ENCODE measurements at regions not wholly inside any gene's neighbourhood (a gene's known extent, or its start where the extent isn't known, plus 50 kb on each side); places are given as distances from the start of the nearest gene placed in this dataset.

DNA sequence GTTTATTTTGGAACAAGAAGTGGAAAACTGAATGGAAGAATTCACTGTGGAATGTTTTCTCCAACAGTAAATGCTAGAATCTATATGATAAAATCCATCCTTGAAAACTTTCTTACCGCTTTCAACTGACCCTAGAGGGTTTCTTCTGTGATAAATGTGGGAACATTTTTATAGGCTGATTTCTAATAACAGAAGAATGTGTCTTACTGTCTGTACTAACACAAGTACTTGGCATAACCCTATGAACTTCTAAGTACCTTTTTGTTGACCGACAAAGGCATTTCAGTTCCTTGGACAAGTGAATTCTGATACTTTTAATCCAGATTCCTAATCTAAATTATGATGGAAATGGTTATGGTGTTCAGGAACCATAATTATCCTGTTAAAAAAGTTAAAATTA is 1109.7 kb upstream of the FLRT2 start:
- Histone ChIP-seq H3K79me2 (ENCODE audit: control insufficient read depth, insufficient read depth, low read length, poor library complexity) (no peaks in the 10 kb centered on the region), H2AFZ (ENCODE audit: insufficient read depth, low read length, poor library complexity) (no peak overlapping the region), H3K4me1 (ENCODE audit: control insufficient read depth in 1 of 2, insufficient read depth in 2 of 2, low read length in 2 of 2) (no peaks in the 10 kb centered on the region), H3K27ac (ENCODE audit: low read depth, low read length) (no peak overlapping the region), H3K27me3 (ENCODE audit: insufficient read depth, low read length) (no peaks in the 10 kb centered on the region), H3K4me3 (ENCODE audit: low read depth, low read length) (no peak overlapping the region), H4K91ac (ENCODE audit: low read depth, low read length) (no peak overlapping the region), H3K4me2 (ENCODE audit: low read length) (no peak overlapping the region), H3K4ac (ENCODE audit: low read depth, low read length) (no peak overlapping the region), H2AK5ac (ENCODE audit: low read length) (no peak overlapping the region), H3K9me3 (ENCODE audit: insufficient read depth, low read depth, low read length) (no peaks in the 10 kb centered on the region), H3K9ac (ENCODE audit: low read length) (no peak overlapping the region), H4K8ac (ENCODE audit: low read depth, low read length) (no peak overlapping the region), H2BK12ac (ENCODE audit: low read length) (no peak overlapping the region), H2BK120ac (ENCODE audit: insufficient read depth, low read length, poor library complexity) (no peak overlapping the region), H3K79me1 (ENCODE audit: low read length) (no peaks in the 10 kb centered on the region), H3K36me3 (ENCODE audit: control insufficient read depth in 1 of 2, insufficient read depth in 2 of 2, low read length in 2 of 2) (no peaks in the 10 kb centered on the region), H3K18ac (ENCODE audit: low read length) (no peak overlapping the region), H2BK5ac (ENCODE audit: low read depth, low read length, poor library complexity) (no peak overlapping the region), H3K14ac (ENCODE audit: low read length) (no peak overlapping the region), H4K12ac (ENCODE audit: low read depth, low read length) (no peak overlapping the region), H3K23ac (ENCODE audit: low read length) (no peak overlapping the region)
- DNase-seq = no peak
- no CpG with 5 or more reads among the region's 2 CpGs for WGBS (ENCODE audit: extremely low coverage, insufficient coverage, insufficient read length)

- Histone ChIP-seq H3K4me2 (ENCODE audit: low read length) (no peak overlapping the region), H4K12ac (ENCODE audit: low read depth, low read length) (no peak overlapping the region), H3K14ac (ENCODE audit: low read length) (no peak overlapping the region), H2AFZ (ENCODE audit: insufficient read depth, low read length, poor library complexity) (no peak overlapping the region), H3K4ac (ENCODE audit: low read depth, low read length) (no peak overlapping the region), H3K9ac (ENCODE audit: low read length) (no peak overlapping the region), H3K27ac (ENCODE audit: low read depth, low read length) (no peak overlapping the region), H3K9me3 (ENCODE audit: insufficient read depth, low read depth, low read length) (no peaks in the 10 kb centered on the region), H3K18ac (ENCODE audit: low read length) (no peak overlapping the region), H3K79me1 (ENCODE audit: low read length) (no peaks in the 10 kb centered on the region), H2BK5ac (ENCODE audit: low read depth, low read length, poor library complexity) (no peak overlapping the region), H3K36me3 (ENCODE audit: control insufficient read depth in 1 of 2, insufficient read depth in 2 of 2, low read length in 2 of 2) (no peaks in the 10 kb centered on the region), H2AK5ac (ENCODE audit: low read length) (no peak overlapping the region), H2BK120ac (ENCODE audit: insufficient read depth, low read length, poor library complexity) (no peak overlapping the region), H4K91ac (ENCODE audit: low read depth, low read length) (no peak overlapping the region), H3K23ac (ENCODE audit: low read length) (no peak overlapping the region), H2BK12ac (ENCODE audit: low read length) (no peak overlapping the region), H4K8ac (ENCODE audit: low read depth, low read length) (no peak overlapping the region), H3K4me3 (ENCODE audit: low read depth, low read length) (no peak overlapping the region), H3K4me1 (ENCODE audit: control insufficient read depth in 1 of 2, insufficient read depth in 2 of 2, low read length in 2 of 2) (no peaks in the 10 kb centered on the region), H3K79me2 (ENCODE audit: control insufficient read depth, insufficient read depth, low read length, poor library complexity) (no peaks in the 10 kb centered on the region), H3K27me3 (ENCODE audit: insufficient read depth, low read length) (no peaks in the 10 kb centered on the region)
- DNase-seq = no peak
Measured at GRCh38 chr14:84421621-84422020, 1108.3 kb upstream of the FLRT2 start.

DNA sequence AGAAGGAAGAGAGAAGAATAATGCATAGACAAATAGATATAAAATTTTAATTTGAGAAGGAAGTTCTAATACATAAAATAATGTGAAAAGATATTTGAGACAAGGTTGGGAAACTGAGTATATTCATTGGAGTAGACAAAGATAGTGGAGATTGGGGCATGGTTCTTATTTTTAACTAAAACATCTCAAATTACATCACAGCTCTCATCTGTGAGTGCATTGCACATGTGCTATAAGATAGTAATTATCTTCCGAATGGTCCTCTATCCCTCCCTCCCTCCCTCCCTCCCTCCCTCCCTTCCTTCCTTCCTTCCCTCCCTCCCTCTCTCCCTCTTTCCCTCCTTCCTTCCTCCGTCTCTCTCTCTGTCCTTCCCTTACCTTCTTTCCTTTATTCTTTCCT is 1104.0 kb upstream of the FLRT2 start:
- H3K79me1 ChIP-seq (ENCODE audit: low read length) = no peaks in the 10 kb centered on the region
- H3K36me3 ChIP-seq (ENCODE audit: control insufficient read depth in 1 of 2, insufficient read depth in 2 of 2, low read length in 2 of 2) = no peaks in the 10 kb centered on the region
- H2AFZ ChIP-seq (ENCODE audit: insufficient read depth, low read length, poor library complexity) = no peak overlapping the region
- DNase-seq = no peak
- H3K27me3 ChIP-seq (ENCODE audit: insufficient read depth, low read length) = peaks cover 2% of the 10 kb centered on the region
- no peak overlapping the region for H3K9ac ChIP-seq (ENCODE audit: low read length)
- H3K79me2 ChIP-seq (ENCODE audit: control insufficient read depth, insufficient read depth, low read length, poor library complexity) = no peaks in the 10 kb centered on the region
- no peak overlapping the region for H3K4ac ChIP-seq (ENCODE audit: low read depth, low read length)
- H4K91ac ChIP-seq (ENCODE audit: low read depth, low read length) = no peak overlapping the region
- H2AK5ac ChIP-seq (ENCODE audit: low read length) = no peak overlapping the region
- H3K14ac ChIP-seq (ENCODE audit: low read length) = no peak overlapping the region
- no peak overlapping the region for H4K12ac ChIP-seq (ENCODE audit: low read depth, low read length)
- no peak overlapping the region for H2BK5ac ChIP-seq (ENCODE audit: low read depth, low read length, poor library complexity)
- no peak overlapping the region for H3K18ac ChIP-seq (ENCODE audit: low read length)
- H4K8ac ChIP-seq (ENCODE audit: low read depth, low read length) = no peak overlapping the region
- no peak overlapping the region for H2BK12ac ChIP-seq (ENCODE audit: low read length)
- no peak overlapping the region for H3K4me2 ChIP-seq (ENCODE audit: low read length)
- H2BK120ac ChIP-seq (ENCODE audit: insufficient read depth, low read length, poor library complexity) = no peak overlapping the region
- H3K9me3 ChIP-seq (ENCODE audit: insufficient read depth, low read depth, low read length) = no peaks in the 10 kb centered on the region
- H3K23ac ChIP-seq (ENCODE audit: low read length) = no peak overlapping the region
- no peak overlapping the region for H3K4me3 ChIP-seq (ENCODE audit: low read depth, low read length)
- no peaks in the 10 kb centered on the region for H3K4me1 ChIP-seq (ENCODE audit: control insufficient read depth in 1 of 2, insufficient read depth in 2 of 2, low read length in 2 of 2)
- no CpG with 5 or more reads among the region's 2 CpGs for WGBS (ENCODE audit: extremely low coverage, insufficient coverage, insufficient read length)
- no peak overlapping the region for H3K27ac ChIP-seq (ENCODE audit: low read depth, low read length)

DNA sequence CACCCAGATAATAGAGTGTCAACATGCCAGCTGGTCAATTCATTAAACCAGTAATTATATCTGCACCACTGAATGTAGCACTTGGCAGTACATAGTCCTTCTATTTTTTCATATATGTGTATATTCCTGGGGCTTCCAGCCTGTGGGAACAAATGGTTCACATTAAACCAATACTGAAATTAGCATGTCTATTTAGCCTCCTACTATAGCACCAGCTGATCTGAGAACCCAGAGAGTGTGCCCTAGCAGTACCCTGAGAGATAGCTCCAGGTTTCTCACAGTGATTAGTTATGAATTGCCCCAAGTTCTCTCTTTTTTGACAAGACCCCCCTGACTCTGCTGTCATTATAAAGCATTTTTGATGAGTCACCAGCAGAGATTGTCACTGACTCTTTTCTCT is 1097.3 kb upstream of the FLRT2 start:
- H2BK5ac ChIP-seq (ENCODE audit: low read depth, low read length, poor library complexity) = no peak overlapping the region
- no peaks in the 10 kb centered on the region for H3K27me3 ChIP-seq (ENCODE audit: insufficient read depth, low read length)
- no peak overlapping the region for H2BK12ac ChIP-seq (ENCODE audit: low read length)
- H2AK5ac ChIP-seq (ENCODE audit: low read length) = no peak overlapping the region
- H3K9me3 ChIP-seq (ENCODE audit: insufficient read depth, low read depth, low read length) = no peaks in the 10 kb centered on the region
- no peak overlapping the region for H3K14ac ChIP-seq (ENCODE audit: low read length)
- H3K27ac ChIP-seq (ENCODE audit: low read depth, low read length) = no peak overlapping the region
- no peak overlapping the region for H2AFZ ChIP-seq (ENCODE audit: insufficient read depth, low read length, poor library complexity)
- H3K36me3 ChIP-seq (ENCODE audit: control insufficient read depth in 1 of 2, insufficient read depth in 2 of 2, low read length in 2 of 2) = no peaks in the 10 kb centered on the region
- no peak overlapping the region for H3K4ac ChIP-seq (ENCODE audit: low read depth, low read length)
- H2BK120ac ChIP-seq (ENCODE audit: insufficient read depth, low read length, poor library complexity) = no peak overlapping the region
- no peak overlapping the region for H3K23ac ChIP-seq (ENCODE audit: low read length)
- no peaks in the 10 kb centered on the region for H3K79me2 ChIP-seq (ENCODE audit: control insufficient read depth, insufficient read depth, low read length, poor library complexity)
- DNase-seq = no peak
- H4K8ac ChIP-seq (ENCODE audit: low read depth, low read length) = no peak overlapping the region
- no peaks in the 10 kb centered on the region for H3K79me1 ChIP-seq (ENCODE audit: low read length)
- H4K12ac ChIP-seq (ENCODE audit: low read depth, low read length) = no peak overlapping the region
- no peak overlapping the region for H3K9ac ChIP-seq (ENCODE audit: low read length)
- no peak overlapping the region for H3K18ac ChIP-seq (ENCODE audit: low read length)
- H3K4me2 ChIP-seq (ENCODE audit: low read length) = no peak overlapping the region
- H3K4me1 ChIP-seq (ENCODE audit: control insufficient read depth in 1 of 2, insufficient read depth in 2 of 2, low read length in 2 of 2) = no peaks in the 10 kb centered on the region
- H4K91ac ChIP-seq (ENCODE audit: low read depth, low read length) = no peak overlapping the region
- H3K4me3 ChIP-seq (ENCODE audit: low read depth, low read length) = no peak overlapping the region

- Histone ChIP-seq H2BK120ac (ENCODE audit: insufficient read depth, low read length, poor library complexity) (no peak overlapping the region), H3K9me3 (ENCODE audit: insufficient read depth, low read depth, low read length) (no peaks in the 10 kb centered on the region), H4K91ac (ENCODE audit: low read depth, low read length) (no peak overlapping the region), H3K4me1 (ENCODE audit: control insufficient read depth in 1 of 2, insufficient read depth in 2 of 2, low read length in 2 of 2) (no peaks in the 10 kb centered on the region), H3K18ac (ENCODE audit: low read length) (no peak overlapping the region), H4K8ac (ENCODE audit: low read depth, low read length) (no peak overlapping the region), H3K79me2 (ENCODE audit: control insufficient read depth, insufficient read depth, low read length, poor library complexity) (no peaks in the 10 kb centered on the region), H3K14ac (ENCODE audit: low read length) (no peak overlapping the region), H3K4me2 (ENCODE audit: low read length) (no peak overlapping the region), H3K27me3 (ENCODE audit: insufficient read depth, low read length) (no peaks in the 10 kb centered on the region), H3K9ac (ENCODE audit: low read length) (no peak overlapping the region), H2AK5ac (ENCODE audit: low read length) (no peak overlapping the region), H4K12ac (ENCODE audit: low read depth, low read length) (no peak overlapping the region), H2AFZ (ENCODE audit: insufficient read depth, low read length, poor library complexity) (no peak overlapping the region), H3K4me3 (ENCODE audit: low read depth, low read length) (no peak overlapping the region), H3K36me3 (ENCODE audit: control insufficient read depth in 1 of 2, insufficient read depth in 2 of 2, low read length in 2 of 2) (no peaks in the 10 kb centered on the region), H2BK5ac (ENCODE audit: low read depth, low read length, poor library complexity) (no peak overlapping the region), H3K79me1 (ENCODE audit: low read length) (no peaks in the 10 kb centered on the region), H3K4ac (ENCODE audit: low read depth, low read length) (no peak overlapping the region), H2BK12ac (ENCODE audit: low read length) (no peak overlapping the region), H3K27ac (ENCODE audit: low read depth, low read length) (no peak overlapping the region), H3K23ac (ENCODE audit: low read length) (no peak overlapping the region)
- no CpG with 5 or more reads among the region's 2 CpGs for WGBS (ENCODE audit: extremely low coverage, insufficient coverage, insufficient read length)
- DNase-seq = no peak
Measured at GRCh38 chr14:84433961-84434360, 1096.0 kb upstream of the FLRT2 start.
